Right lung (tissue), 2 donors: ENCODE measurements at regions not wholly inside any gene's neighbourhood (a gene's known extent, or its start where the extent isn't known, plus 50 kb on each side); places are given as distances from the start of the nearest gene placed in this dataset.
"Not testable (repeated sequence)": the region's sequence is repeated elsewhere in the genome, so short reads cannot be mapped to it uniquely, and the experiment has no call there.

Experiments used
- DNase-seq, 2 donors: peaks; one replicate each; pipeline ENCODE4 v3.0.0-alpha.2; 2013

- DNase-seq, result no peak
Measured at GRCh38 chr3:76527773-76528172, 512.1 kb upstream of the ROBO2 start.

- no peak for DNase-seq
Measured at GRCh38 chr3:76532158-76532822, 507.6 kb upstream of the ROBO2 start.

- DNase-seq, result not testable (repeated sequence)
Measured at GRCh38 chr3:76533710-76534109, 506.2 kb upstream of the ROBO2 start.

- not testable (repeated sequence) for DNase-seq
Measured at GRCh38 chr3:76537857-76538256, 502.0 kb upstream of the ROBO2 start.

GRCh38 chr3:76547674-76548073 lies 492.2 kb upstream of the ROBO2 start:
- no peak for DNase-seq

GRCh38 chr3:76550522-76551201 lies 489.2 kb upstream of the ROBO2 start:
- no peak for DNase-seq

- no peak for DNase-seq
Measured at GRCh38 chr3:76551739-76552138, 488.2 kb upstream of the ROBO2 start.

- no peak for DNase-seq
Measured at GRCh38 chr3:76552653-76553052, 487.2 kb upstream of the ROBO2 start.

GRCh38 chr3:76554707-76555106 lies 485.2 kb upstream of the ROBO2 start:
- DNase-seq, result peak; percentile 36 to 46

- peak in 1 of 2 donors; percentile 2 for DNase-seq
Measured at GRCh38 chr3:76561494-76562236, 478.2 kb upstream of the ROBO2 start.

- no peak for DNase-seq
Measured at GRCh38 chr3:76565496-76566210, 474.2 kb upstream of the ROBO2 start.

- peak in 1 of 2 donors; percentile 4 for DNase-seq
Measured at GRCh38 chr3:76566211-76566534, 473.7 kb upstream of the ROBO2 start.

GRCh38 chr3:76566904-76567303 lies 473.0 kb upstream of the ROBO2 start:
- DNase-seq, result no peak

- DNase-seq, result no peak
Measured at GRCh38 chr3:76570436-76571057, 469.4 kb upstream of the ROBO2 start.

GRCh38 chr3:76576201-76576600 lies 463.7 kb upstream of the ROBO2 start:
- DNase-seq, result no peak

- DNase-seq, result no peak
Measured at GRCh38 chr3:76582098-76582497, 457.8 kb upstream of the ROBO2 start.

GRCh38 chr3:76582632-76583378 lies 457.1 kb upstream of the ROBO2 start:
- DNase-seq, result no peak

GRCh38 chr3:76585794-76586392 lies 454.0 kb upstream of the ROBO2 start:
- DNase-seq, result no peak

GRCh38 chr3:76586471-76586870 lies 453.4 kb upstream of the ROBO2 start:
- no peak for DNase-seq

GRCh38 chr3:76610150-76610549 lies 429.7 kb upstream of the ROBO2 start:
- no peak for DNase-seq

- DNase-seq, result no peak
Measured at GRCh38 chr3:76615719-76616118, 424.2 kb upstream of the ROBO2 start.
